ENCODE measurements at regions not wholly inside any gene's neighbourhood (a gene's known extent, or its start where the extent isn't known, plus 50 kb on each side); places are given as distances from the start of the nearest gene placed in this dataset.
"Not testable (repeated sequence)": the region's sequence is repeated elsewhere in the genome, so short reads cannot be mapped to it uniquely, and the experiment has no call there.

GRCh38 chr1:110265186-110265585 is 55.1 kb downstream of the KCNC4 start:
- Histone ChIP-seq H3K36me3 (ENCODE audit: insufficient read depth, low read length) (no peaks in the 10 kb centered on the region), H3K9me3 (ENCODE audit: low read depth, low read length) (no peaks in the 10 kb centered on the region), H3K27me3 (ENCODE audit: insufficient read depth, low read length) (peaks cover 33% of the 10 kb centered on the region), H3K4me3 (ENCODE audit: insufficient read depth, low read length) (no peak overlapping the region), H2AFZ (ENCODE audit: low read length) (no peak overlapping the region), H4K20me1 (ENCODE audit: insufficient read depth, low read length) (no peaks in the 10 kb centered on the region), H3K27ac (ENCODE audit: low read depth, low read length) (no peak overlapping the region), H3K79me2 (ENCODE audit: insufficient read depth, low read length) (no peaks in the 10 kb centered on the region), H3K4me1 (ENCODE audit: insufficient read depth, low read length) (no peaks in the 10 kb centered on the region), H3K4me2 (ENCODE audit: insufficient read depth, low read length) (no peak overlapping the region)
- TF ChIP-seq CTCF (IDR thresholded peaks at IDR 0.05; ENCODE audit: extremely low read depth, low read depth, low read length), result no peak
- DNase-seq (ENCODE audit: insufficient read length, low spot score, missing footprints), result no peak

- Histone ChIP-seq H2AFZ (ENCODE audit: low read length) (no peak overlapping the region), H3K4me3 (ENCODE audit: insufficient read depth, low read length) (no peak overlapping the region), H3K9me3 (ENCODE audit: low read depth, low read length) (no peaks in the 10 kb centered on the region), H3K79me2 (ENCODE audit: insufficient read depth, low read length) (no peaks in the 10 kb centered on the region), H3K27me3 (ENCODE audit: insufficient read depth, low read length) (peaks cover 37% of the 10 kb centered on the region), H3K4me2 (ENCODE audit: insufficient read depth, low read length) (no peak overlapping the region), H3K36me3 (ENCODE audit: insufficient read depth, low read length) (no peaks in the 10 kb centered on the region), H3K27ac (ENCODE audit: low read depth, low read length) (no peak overlapping the region), H4K20me1 (ENCODE audit: insufficient read depth, low read length) (no peaks in the 10 kb centered on the region), H3K4me1 (ENCODE audit: insufficient read depth, low read length) (no peaks in the 10 kb centered on the region)
- no peak for DNase-seq (ENCODE audit: insufficient read length, low spot score, missing footprints)
- TF ChIP-seq CTCF (IDR thresholded peaks at IDR 0.05; ENCODE audit: extremely low read depth, low read depth, low read length), result no peak
Observed at GRCh38 chr1:110266834-110267233, 56.7 kb downstream of the KCNC4 start.

GRCh38 chr1:110267260-110267659 is 57.1 kb downstream of the KCNC4 start:
- Histone ChIP-seq H3K4me1 (ENCODE audit: insufficient read depth, low read length) (no peaks in the 10 kb centered on the region), H3K9me3 (ENCODE audit: low read depth, low read length) (no peaks in the 10 kb centered on the region), H4K20me1 (ENCODE audit: insufficient read depth, low read length) (no peaks in the 10 kb centered on the region), H3K27ac (ENCODE audit: low read depth, low read length) (no peak overlapping the region), H3K27me3 (ENCODE audit: insufficient read depth, low read length) (peaks cover 36% of the 10 kb centered on the region), H3K4me3 (ENCODE audit: insufficient read depth, low read length) (no peak overlapping the region), H2AFZ (ENCODE audit: low read length) (no peak overlapping the region), H3K4me2 (ENCODE audit: insufficient read depth, low read length) (no peak overlapping the region), H3K79me2 (ENCODE audit: insufficient read depth, low read length) (no peaks in the 10 kb centered on the region), H3K36me3 (ENCODE audit: insufficient read depth, low read length) (no peaks in the 10 kb centered on the region)
- no peak for DNase-seq (ENCODE audit: insufficient read length, low spot score, missing footprints)
- no peak for TF ChIP-seq CTCF (IDR thresholded peaks at IDR 0.05; ENCODE audit: extremely low read depth, low read depth, low read length)

- no peak for TF ChIP-seq CTCF (IDR thresholded peaks at IDR 0.05; ENCODE audit: extremely low read depth, low read depth, low read length)
Observed at GRCh38 chr1:110272045-110272444, 61.9 kb downstream of the KCNC4 start.

GRCh38 chr1:110273832-110274231 is 63.7 kb downstream of the KCNC4 start:
- not testable (repeated sequence) for H3K27ac ChIP-seq (ENCODE audit: low read depth, low read length); H4K20me1 ChIP-seq (ENCODE audit: insufficient read depth, low read length); H2AFZ ChIP-seq (ENCODE audit: low read length); H3K4me1 ChIP-seq (ENCODE audit: insufficient read depth, low read length); H3K79me2 ChIP-seq (ENCODE audit: insufficient read depth, low read length); H3K36me3 ChIP-seq (ENCODE audit: insufficient read depth, low read length); DNase-seq (ENCODE audit: insufficient read length, low spot score, missing footprints); H3K4me3 ChIP-seq (ENCODE audit: insufficient read depth, low read length); H3K4me2 ChIP-seq (ENCODE audit: insufficient read depth, low read length); H3K9me3 ChIP-seq (ENCODE audit: low read depth, low read length)
- H3K27me3 ChIP-seq (ENCODE audit: insufficient read depth, low read length), result peaks cover 10% of the 10 kb centered on the region

More at GRCh38 chr1:110272045-110272444, 61.9 kb downstream of the KCNC4 start:
- no peaks in the 10 kb centered on the region for H4K20me1 ChIP-seq (ENCODE audit: insufficient read depth, low read length)
- H3K27ac ChIP-seq (ENCODE audit: low read depth, low read length), result no peak overlapping the region
- H3K4me1 ChIP-seq (ENCODE audit: insufficient read depth, low read length), result no peaks in the 10 kb centered on the region
- DNase-seq (ENCODE audit: insufficient read length, low spot score, missing footprints), result no peak
- no peaks in the 10 kb centered on the region for H3K79me2 ChIP-seq (ENCODE audit: insufficient read depth, low read length)
- peaks cover 10% of the 10 kb centered on the region for H3K27me3 ChIP-seq (ENCODE audit: insufficient read depth, low read length)
- no peak overlapping the region for H2AFZ ChIP-seq (ENCODE audit: low read length)
- H3K9me3 ChIP-seq (ENCODE audit: low read depth, low read length), result no peaks in the 10 kb centered on the region
- no peak overlapping the region for H3K4me2 ChIP-seq (ENCODE audit: insufficient read depth, low read length)
- H3K36me3 ChIP-seq (ENCODE audit: insufficient read depth, low read length), result no peaks in the 10 kb centered on the region
- no peak overlapping the region for H3K4me3 ChIP-seq (ENCODE audit: insufficient read depth, low read length)

Measured in osteoblast (primary cell).